ENCODE measurements at regions not wholly inside any gene's neighbourhood (a gene's known extent, or its start where the extent isn't known, plus 50 kb on each side); places are given as distances from the start of the nearest gene placed in this dataset.

GRCh38 chr6:40762981-40763380 lies 175.8 kb upstream of the LRFN2 start:
- H4K20me1 ChIP-seq (replicated peaks; ENCODE audit: control insufficient read depth, extremely low read depth, insufficient read depth, low read length): no peaks in the 10 kb centered on the region
- DNase-seq (ENCODE audit: low read depth, low spot score): no peak
- intact Hi-C loops (cut with micrococcal nuclease) (no loop called here), dilution Hi-C loops (cut with MboI; ENCODE audit: extremely low pct_ligation_motif_present, low sequenced_read_pairs) (no loop called here)
- H3K4me2 ChIP-seq (ENCODE audit: insufficient read depth, low read length): no peak overlapping the region
- no peaks in the 10 kb centered on the region for H3K79me2 ChIP-seq (ENCODE audit: control insufficient read depth, insufficient read depth, low read length)
- no peak overlapping the region for H3K9ac ChIP-seq (replicated peaks; ENCODE audit: extremely low read depth, insufficient read depth, low read length)
- no peak overlapping the region for H3K27ac ChIP-seq (ENCODE audit: insufficient read depth, low read depth, low read length)
- H3K9me3 ChIP-seq (replicated peaks; ENCODE audit: control insufficient read depth, insufficient read depth, low read length): no peaks in the 10 kb centered on the region
- CTCF ChIA-PET: no interaction called here
- FAIRE-seq: no peak
- TF ChIP-seq FOS (IDR thresholded peaks at IDR 0.05; ENCODE audit: borderline replicate concordance, insufficient read depth, low read length): no peak
- H3K9me1 ChIP-seq (replicated peaks; ENCODE audit: control insufficient read depth, extremely low read depth, insufficient read depth, low read length): no peaks in the 10 kb centered on the region
- BruUV-seq (replicated peaks): no TSS peak
- no peaks in the 10 kb centered on the region for H3K4me1 ChIP-seq (ENCODE audit: control insufficient read depth, extremely low read depth, insufficient read depth, low read length)
- peaks cover 0 to 1% of the 10 kb centered on the region in 2 experiments for H3K27me3 ChIP-seq (ENCODE audit: control insufficient read depth in 2 of 2, insufficient read depth in 2 of 2, low read length in 2 of 2)
- no peak overlapping the region for H2AFZ ChIP-seq (ENCODE audit: low read depth, low read length)
- H3K36me3 ChIP-seq (ENCODE audit: control insufficient read depth in 2 of 2, extremely low read depth in 1 of 2, insufficient read depth in 2 of 2, low read length in 2 of 2): no peaks in the 10 kb centered on the region
- POLR2A ChIA-PET: no interaction called here
- H3K4me3 ChIP-seq (replicated peaks in 1 of 3; ENCODE audit: insufficient read depth in 1 of 3, low read depth in 1 of 3, low read length in 3 of 3): no peak overlapping the region

GRCh38 chr6:40760887-40761286 lies 173.7 kb upstream of the LRFN2 start:
- DNase-seq (ENCODE audit: low read depth, low spot score) (no peak), FAIRE-seq (no peak)
- CTCF ChIA-PET: no interaction called here
- no peaks in the 10 kb centered on the region for H3K9me1 ChIP-seq (replicated peaks; ENCODE audit: control insufficient read depth, extremely low read depth, insufficient read depth, low read length)
- H3K79me2 ChIP-seq (ENCODE audit: control insufficient read depth, insufficient read depth, low read length): no peaks in the 10 kb centered on the region
- dilution Hi-C loops (cut with MboI; ENCODE audit: extremely low pct_ligation_motif_present, low sequenced_read_pairs): no loop called here
- no peaks in the 10 kb centered on the region for H3K4me1 ChIP-seq (ENCODE audit: control insufficient read depth, extremely low read depth, insufficient read depth, low read length)
- no peak overlapping the region for H3K9ac ChIP-seq (replicated peaks; ENCODE audit: extremely low read depth, insufficient read depth, low read length)
- H3K36me3 ChIP-seq (ENCODE audit: control insufficient read depth in 2 of 2, extremely low read depth in 1 of 2, insufficient read depth in 2 of 2, low read length in 2 of 2): no peaks in the 10 kb centered on the region
- H4K20me1 ChIP-seq (replicated peaks; ENCODE audit: control insufficient read depth, extremely low read depth, insufficient read depth, low read length): no peaks in the 10 kb centered on the region
- POLR2A ChIA-PET: no interaction called here
- H3K9me3 ChIP-seq (replicated peaks; ENCODE audit: control insufficient read depth, insufficient read depth, low read length): no peaks in the 10 kb centered on the region
- BruUV-seq (replicated peaks): no TSS peak
- no peak for TF ChIP-seq POLR2A (IDR thresholded peaks at IDR 0.05; ENCODE audit: low read depth, low read length)
- no peak overlapping the region for H3K27ac ChIP-seq (ENCODE audit: insufficient read depth, low read depth, low read length)
- H2AFZ ChIP-seq (ENCODE audit: low read depth, low read length): no peak overlapping the region
- no peak overlapping the region for H3K4me3 ChIP-seq (replicated peaks in 1 of 3; ENCODE audit: insufficient read depth in 1 of 3, low read depth in 1 of 3, low read length in 3 of 3)
- H3K27me3 ChIP-seq (ENCODE audit: control insufficient read depth in 2 of 2, insufficient read depth in 2 of 2, low read length in 2 of 2): peaks cover 6% of the 10 kb centered on the region in 2 experiments
- no peak overlapping the region for H3K4me2 ChIP-seq (ENCODE audit: insufficient read depth, low read length)
- intact Hi-C loops (cut with micrococcal nuclease): no loop called here

- Histone ChIP-seq H3K79me2 (ENCODE audit: control insufficient read depth, insufficient read depth, low read length) (no peaks in the 10 kb centered on the region), H2AFZ (ENCODE audit: low read depth, low read length) (no peak overlapping the region), H3K4me2 (ENCODE audit: insufficient read depth, low read length) (no peak overlapping the region), H3K4me3 (replicated peaks in 1 of 3; ENCODE audit: insufficient read depth in 1 of 3, low read depth in 1 of 3, low read length in 3 of 3) (no peak overlapping the region), H3K27me3 (ENCODE audit: control insufficient read depth in 2 of 2, insufficient read depth in 2 of 2, low read length in 2 of 2) (peaks cover 15 to 16% of the 10 kb centered on the region in 2 experiments), H3K9ac (replicated peaks; ENCODE audit: extremely low read depth, insufficient read depth, low read length) (no peak overlapping the region), H3K36me3 (ENCODE audit: control insufficient read depth in 2 of 2, extremely low read depth in 1 of 2, insufficient read depth in 2 of 2, low read length in 2 of 2) (no peaks in the 10 kb centered on the region), H4K20me1 (replicated peaks; ENCODE audit: control insufficient read depth, extremely low read depth, insufficient read depth, low read length) (no peaks in the 10 kb centered on the region), H3K9me3 (replicated peaks; ENCODE audit: control insufficient read depth, insufficient read depth, low read length) (no peaks in the 10 kb centered on the region), H3K9me1 (replicated peaks; ENCODE audit: control insufficient read depth, extremely low read depth, insufficient read depth, low read length) (no peaks in the 10 kb centered on the region), H3K27ac (ENCODE audit: insufficient read depth, low read depth, low read length) (no peak overlapping the region), H3K4me1 (ENCODE audit: control insufficient read depth, extremely low read depth, insufficient read depth, low read length) (no peaks in the 10 kb centered on the region)
- CTCF ChIA-PET: interaction anchor here (0.9 to 1.6 kb wide), 3 partner anchors 19 to 47 kb away, joined by 3 to 5 read pairs (median 4); no protein-coding TSS in a partner anchor
- dilution Hi-C loops (cut with MboI; ENCODE audit: extremely low pct_ligation_motif_present, low sequenced_read_pairs) (no loop called here), intact Hi-C loops (cut with micrococcal nuclease) (no loop called here)
- no TSS peak for BruUV-seq (replicated peaks)
- POLR2A ChIA-PET: no interaction called here
- FAIRE-seq (no peak), DNase-seq (ENCODE audit: low read depth, low spot score) (no peak)
- no peak for TF ChIP-seq JUN (IDR thresholded peaks at IDR 0.05; ENCODE audit: borderline replicate concordance, insufficient read depth, insufficient read length, low read depth)
- TF ChIP-seq GATA2 (IDR thresholded peaks at IDR 0.05; ENCODE audit: insufficient read depth, insufficient read length, low read depth, low read length): no peak
- no peak for TF ChIP-seq EZH2 (IDR thresholded peaks at IDR 0.05; ENCODE audit: borderline replicate concordance, low read depth, low read length, severe bottlenecking)
- TF ChIP-seq POLR2A (IDR thresholded peaks at IDR 0.05; ENCODE audit: low read depth, low read length): no peak
- no peak for TF ChIP-seq CTCF (IDR thresholded peaks at IDR 0.05; ENCODE audit: extremely low read depth in 1 of 2, insufficient read depth in 1 of 2, low read depth in 1 of 2, low read length in 2 of 2)
- no peak for TF ChIP-seq MYC (IDR thresholded peaks at IDR 0.05; ENCODE audit: low read depth, low read length)
- TF ChIP-seq FOS (IDR thresholded peaks at IDR 0.05; ENCODE audit: borderline replicate concordance, insufficient read depth, low read length): no peak
- TF ChIP-seq MAX (IDR thresholded peaks at IDR 0.05; ENCODE audit: insufficient read depth, insufficient read length): no peak
- no peak for TF ChIP-seq POLR2AphosphoS5 (IDR thresholded peaks at IDR 0.05; ENCODE audit: insufficient read depth, low read depth, low read length)
Observed at GRCh38 chr6:40759838-40760237, 172.7 kb upstream of the LRFN2 start.
